WERI-Rb-1 (cell line): ENCODE measurements at regions not wholly inside any gene's neighbourhood (a gene's known extent, or its start where the extent isn't known, plus 50 kb on each side); places are given as distances from the start of the nearest gene placed in this dataset.

Experiments
- DNase-seq: peaks from one replicate; pipeline ENCODE4 v3.0.0-alpha.2; 2020
- H3K27ac ChIP-seq: fragments of 250-450 bp; sonication (Bioruptor Pico); 2 replicates; pipeline ENCODE4 v1.5.1; 2020; ENCODE audit warnings: mild to moderate bottlenecking, moderate library complexity
- H3K27me3 ChIP-seq: fragments of 250-450 bp; sonication (Bioruptor Pico); 2 replicates; pipeline ENCODE4 v1.5.1; 2021; ENCODE audit warnings: mild to moderate bottlenecking, low read depth, moderate library complexity; ENCODE audit not compliant: insufficient read depth, severe bottlenecking
- H3K36me3 ChIP-seq: fragments of 250-450 bp; sonication (Bioruptor Pico); 2 replicates; pipeline ENCODE4 v1.5.1; 2020; ENCODE audit warnings: mild to moderate bottlenecking, moderate library complexity
- H3K4me3 ChIP-seq: 2 replicates; pipeline ENCODE4 v1.5.1; 2011; ENCODE audit warnings: low read depth, mild to moderate bottlenecking, control low read depth, low read length
- H3K9me3 ChIP-seq: fragments of 250-450 bp; sonication (Bioruptor Pico); 2 replicates; pipeline ENCODE4 v1.5.1; 2021; ENCODE audit warnings: mild to moderate bottlenecking, moderate library complexity; ENCODE audit not compliant: severe bottlenecking
- CTCF ChIP-seq: IDR thresholded peaks from 2 replicates; pipeline ENCODE4 v1.5.1; 2011; ENCODE audit warnings: low read depth, mild to moderate bottlenecking, control low read depth, inconsistent platforms, low read length

- Histone ChIP-seq H3K27me3 (no peaks in the 10 kb centered on the region), H3K36me3 (no peaks in the 10 kb centered on the region), H3K27ac (no peak overlapping the region), H3K4me3 (no peak overlapping the region), H3K9me3 (no peaks in the 10 kb centered on the region)
- DNase-seq, result no peak
- TF ChIP-seq CTCF, result no peak
These were observed 362.8 kb upstream of the TMTC1 start for GRCh38 chr12:30146561-30146960.

- no peak for TF ChIP-seq CTCF
These were observed 361.9 kb upstream of the TMTC1 start for GRCh38 chr12:30145684-30146032.

GRCh38 chr12:30144777-30145683, 361.3 kb upstream of the TMTC1 start:
- H3K27ac ChIP-seq, result no peak overlapping the region
- no peak overlapping the region for H3K4me3 ChIP-seq
- no peaks in the 10 kb centered on the region for H3K27me3 ChIP-seq
- no peak for TF ChIP-seq CTCF
- no peaks in the 10 kb centered on the region for H3K36me3 ChIP-seq
- H3K9me3 ChIP-seq, result no peaks in the 10 kb centered on the region
- DNase-seq, result no peak

More at GRCh38 chr12:30145684-30146032, 361.9 kb upstream of the TMTC1 start:
- Histone ChIP-seq H3K4me3 (no peak overlapping the region), H3K27ac (no peak overlapping the region), H3K36me3 (no peaks in the 10 kb centered on the region), H3K27me3 (no peaks in the 10 kb centered on the region), H3K9me3 (no peaks in the 10 kb centered on the region)
- no peak for DNase-seq

- Histone ChIP-seq H3K27me3 (no peaks in the 10 kb centered on the region), H3K36me3 (no peaks in the 10 kb centered on the region), H3K9me3 (no peaks in the 10 kb centered on the region), H3K4me3 (no peak overlapping the region), H3K27ac (no peak overlapping the region)
- TF ChIP-seq CTCF, result no peak
- no peak for DNase-seq
These were observed 358.6 kb upstream of the TMTC1 start for GRCh38 chr12:30142301-30142700.

- Histone ChIP-seq H3K4me3 (no peak overlapping the region), H3K27ac (no peak overlapping the region), H3K36me3 (no peaks in the 10 kb centered on the region), H3K9me3 (no peaks in the 10 kb centered on the region), H3K27me3 (no peaks in the 10 kb centered on the region)
- TF ChIP-seq CTCF, result no peak
- no peak for DNase-seq
These were observed 354.7 kb upstream of the TMTC1 start for GRCh38 chr12:30138483-30138882.

GRCh38 chr12:30136696-30137095, 353.0 kb upstream of the TMTC1 start:
- no peak for TF ChIP-seq CTCF
- DNase-seq, result no peak
- Histone ChIP-seq H3K4me3 (no peak overlapping the region), H3K36me3 (no peaks in the 10 kb centered on the region), H3K27ac (no peak overlapping the region), H3K9me3 (no peaks in the 10 kb centered on the region), H3K27me3 (no peaks in the 10 kb centered on the region)
